GM23338 (cell line): ENCODE measurements at regions not wholly inside any gene's neighbourhood (a gene's known extent, or its start where the extent isn't known, plus 50 kb on each side); places are given as distances from the start of the nearest gene placed in this dataset.

Experiments
- ATAC-seq: fragments of 200-7000 bp; cut with Tn5 transposase; 3 replicates; pipeline ENCODE4 v1.9.1; 2020
- DNase-seq: peaks from one replicate; pipeline ENCODE4 v3.0.0-alpha.2; 2015; ENCODE audit warnings: low spot score
- H2AFZ ChIP-seq: fragments of 200-600 bp; sonication (generic); 2 replicates; pipeline ENCODE4 v1.8.0; 2016; ENCODE audit warnings: antibody characterized with exemption, mild to moderate bottlenecking, moderate library complexity
- H3F3A ChIP-seq: fragments of 200-600 bp; sonication (generic); replicated peaks from 2 replicates; pipeline ENCODE4 v1.8.0; 2017; ENCODE audit warnings: antibody characterized with exemption, mixed run types, low read depth
- H3K27ac ChIP-seq: fragments of 200-600 bp; sonication (generic); 2 replicates; pipeline ENCODE4 v1.6.1; 2016; ENCODE audit warnings: low read depth
- H3K27me3 ChIP-seq: fragments of 200-600 bp; sonication (generic); 2 replicates; pipeline ENCODE4 v1.8.0; 2016; ENCODE audit warnings: mild to moderate bottlenecking, mixed run types, moderate library complexity; ENCODE audit not compliant: insufficient read depth
- H3K36me3 ChIP-seq: fragments of 200-600 bp; sonication (generic); 2 replicates; pipeline ENCODE4 v1.8.0; 2016; ENCODE audit warnings: mild to moderate bottlenecking; ENCODE audit not compliant: insufficient read depth
- H3K4me1 ChIP-seq: fragments of 200-600 bp; sonication (generic); 2 replicates; pipeline ENCODE4 v1.8.0; 2016; ENCODE audit warnings: mild to moderate bottlenecking, moderate library complexity; ENCODE audit not compliant: insufficient read depth
- H3K4me2 ChIP-seq: fragments of 200-600 bp; sonication (generic); 2 replicates; pipeline ENCODE4 v1.7.1; 2017; ENCODE audit warnings: mixed run types
- H3K4me3 ChIP-seq: fragments of 200-600 bp; sonication (generic); 2 replicates; pipeline ENCODE4 v1.6.1; 2016; ENCODE audit warnings: mixed run types
- H3K79me2 ChIP-seq: fragments of 200-600 bp; sonication (generic); replicated peaks from 2 replicates; pipeline ENCODE4 v1.8.0; 2017; ENCODE audit warnings: mild to moderate bottlenecking; ENCODE audit not compliant: insufficient read depth
- H3K9me2 ChIP-seq: fragments of 200-600 bp; sonication (generic); 2 replicates; pipeline ENCODE4 v1.8.0; 2017; ENCODE audit not compliant: insufficient read depth
- H4K20me1 ChIP-seq: fragments of 200-600 bp; sonication (generic); replicated peaks from 2 replicates; pipeline ENCODE4 v1.8.0; 2017; ENCODE audit warnings: mild to moderate bottlenecking; ENCODE audit not compliant: insufficient read depth
- H3K27ac Mint-ChIP-seq: 2 replicates; pipeline ENCODE4 v1.8.0; 2020; ENCODE audit warnings: inconsistent platforms, mild to moderate bottlenecking, moderate library complexity, mixed read lengths
- H3K27me3 Mint-ChIP-seq: 3 replicates; pipeline ENCODE4 v1.8.0; 2022; ENCODE audit warnings: low read depth, mild to moderate bottlenecking, moderate library complexity, mixed read lengths, inconsistent platforms; ENCODE audit not compliant: insufficient read depth, poor library complexity
- H3K36me3 Mint-ChIP-seq: 3 replicates; pipeline ENCODE4 v1.8.0; 2021; ENCODE audit warnings: low read depth, mild to moderate bottlenecking, inconsistent platforms, moderate library complexity, mixed read lengths
- H3K4me1 Mint-ChIP-seq: 3 replicates; pipeline ENCODE4 v1.8.0; 2020; ENCODE audit warnings: mild to moderate bottlenecking, inconsistent platforms, mixed read lengths
- H3K4me3 Mint-ChIP-seq: 3 replicates; pipeline ENCODE4 v1.8.0; 2021; ENCODE audit warnings: moderate library complexity, mild to moderate bottlenecking, inconsistent platforms, mixed read lengths
- H3K9me3 Mint-ChIP-seq: 3 replicates; pipeline ENCODE4 v1.8.0; 2020; ENCODE audit warnings: moderate library complexity, mild to moderate bottlenecking, inconsistent platforms, mixed read lengths
- CREB1 ChIP-seq: fragments of 250-450 bp; sonication (Bioruptor Pico); IDR thresholded peaks from 2 replicates; pipeline ENCODE4 v1.5.0; 2020; ENCODE audit warnings: low read depth, mild to moderate bottlenecking, moderate library complexity
- EZH2 ChIP-seq: fragments of 200-600 bp; sonication (generic); IDR thresholded peaks from one replicate; pipeline ENCODE4 v1.8.0; 2017; ENCODE audit warnings: antibody characterized with exemption, mild to moderate bottlenecking, low read depth; ENCODE audit not compliant: unreplicated experiment
- EZH2phosphoT487 ChIP-seq: fragments of 200-600 bp; sonication (generic); IDR thresholded peaks from one replicate; pipeline ENCODE4 v1.8.1; 2018; ENCODE audit warnings: antibody characterized with exemption; ENCODE audit not compliant: unreplicated experiment
- JUNB ChIP-seq: IDR thresholded peaks from one replicate; pipeline ENCODE4 v1.6.1; 2016; ENCODE audit warnings: antibody characterized with exemption; ENCODE audit not compliant: unreplicated experiment
- NANOG ChIP-seq: IDR thresholded peaks from 2 replicates; pipeline ENCODE4 v1.6.1; 2016; ENCODE audit warnings: antibody characterized with exemption, borderline replicate concordance
- POLR2AphosphoS5 ChIP-seq: IDR thresholded peaks from 2 replicates; pipeline ENCODE4 v1.6.1; 2016; ENCODE audit warnings: antibody characterized with exemption, low read depth
- STAT1 ChIP-seq: IDR thresholded peaks from one replicate; pipeline ENCODE4 v1.6.1; 2016; ENCODE audit warnings: antibody characterized with exemption; ENCODE audit not compliant: unreplicated experiment
- ZNF114 ChIP-seq: fragments of 250-450 bp; sonication (Bioruptor Pico); IDR thresholded peaks from 2 replicates; pipeline ENCODE4 v1.5.0; 2020; ENCODE audit warnings: mild to moderate bottlenecking, moderate library complexity
- ZNF331 ChIP-seq: fragments of 250-450 bp; sonication (Bioruptor Pico); IDR thresholded peaks from 2 replicates; pipeline ENCODE4 v1.5.0; 2020; ENCODE audit warnings: low read depth, mild to moderate bottlenecking, moderate library complexity
- TF ChIP-seq, protein P1 (sequence below): IDR thresholded peaks from 2 replicates; pipeline ENCODE4 v1.6.1; 2016; ENCODE audit warnings: antibody characterized with exemption
- TF ChIP-seq, protein P2 (sequence below), 2 experiments: fragments of 200-600 bp in 1 of 2; sonication (generic) in 1 of 2; conservative IDR thresholded peaks; 2 replicates each; pipeline versions ENCODE4 v1.5.1 to v1.6.1; 2016 to 2017; ENCODE audit warnings: antibody characterized with exemption in 2 of 2, low read depth in 2 of 2, mild to moderate bottlenecking in 2 of 2, moderate library complexity in 1 of 2
- TF ChIP-seq, protein P3 (sequence below): fragments of 250-450 bp; sonication (Bioruptor Pico); IDR thresholded peaks from 2 replicates; pipeline ENCODE4 v1.5.0; 2020; ENCODE audit warnings: mild to moderate bottlenecking, moderate library complexity
- TF ChIP-seq, protein P4 (sequence below): IDR thresholded peaks from one replicate; pipeline ENCODE4 v1.6.1; 2018; ENCODE audit warnings: antibody characterized with exemption; ENCODE audit not compliant: unreplicated experiment

DNA sequence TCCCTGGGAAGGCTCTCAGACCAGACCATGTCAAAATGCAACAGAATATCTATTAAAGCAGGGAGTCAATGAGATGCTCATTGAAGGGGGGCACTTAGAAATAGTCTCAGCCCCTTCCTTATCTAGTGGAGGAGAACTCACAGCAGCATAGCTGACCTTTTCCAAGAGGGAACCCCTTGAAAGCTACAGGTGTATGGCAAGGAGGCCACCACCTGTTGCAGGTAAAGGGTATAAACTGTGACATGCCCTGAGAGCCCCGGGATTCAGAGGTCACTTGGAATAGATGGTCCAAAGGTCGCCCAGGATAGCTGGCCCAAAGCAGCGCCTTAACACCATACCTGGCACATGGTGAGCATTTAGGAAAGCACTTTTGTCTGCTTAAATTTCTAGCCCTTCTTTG is 120.2 kb upstream of the RPL38 start:
- ATAC-seq (no peak), DNase-seq (no peak)
- no peak overlapping the region for H3K27ac ChIP-seq
- Mint-ChIP-seq H3K27me3 (peaks cover 3% of the 10 kb centered on the region), H3K36me3 (no peaks in the 10 kb centered on the region), H3K27ac (no peak overlapping the region), H3K4me1 (no peaks in the 10 kb centered on the region; the same call in 2 of the 3 replicates), H3K9me3 (peaks cover 11% of the 10 kb centered on the region), H3K4me3 (no peak overlapping the region)
- H3K9me2 ChIP-seq = no peaks in the 10 kb centered on the region
- H3K4me1 ChIP-seq = no peaks in the 10 kb centered on the region
- H4K20me1 ChIP-seq = no peaks in the 10 kb centered on the region
- no peak overlapping the region for H3K4me2 ChIP-seq
- H3K36me3 ChIP-seq = no peaks in the 10 kb centered on the region
- H2AFZ ChIP-seq = no peak overlapping the region
- TF ChIP-seq ZNF114 (CRISPR knock-in tag) (no peak), NANOG (no peak), EZH2 (no peak), CREB1 (CRISPR knock-in tag) (no peak), STAT1 (no peak), JUNB (no peak), EZH2phosphoT487 (no peak), ZNF331 (CRISPR knock-in tag) (no peak), POLR2AphosphoS5 (no peak)
- TF ChIP-seq, protein P1, sequence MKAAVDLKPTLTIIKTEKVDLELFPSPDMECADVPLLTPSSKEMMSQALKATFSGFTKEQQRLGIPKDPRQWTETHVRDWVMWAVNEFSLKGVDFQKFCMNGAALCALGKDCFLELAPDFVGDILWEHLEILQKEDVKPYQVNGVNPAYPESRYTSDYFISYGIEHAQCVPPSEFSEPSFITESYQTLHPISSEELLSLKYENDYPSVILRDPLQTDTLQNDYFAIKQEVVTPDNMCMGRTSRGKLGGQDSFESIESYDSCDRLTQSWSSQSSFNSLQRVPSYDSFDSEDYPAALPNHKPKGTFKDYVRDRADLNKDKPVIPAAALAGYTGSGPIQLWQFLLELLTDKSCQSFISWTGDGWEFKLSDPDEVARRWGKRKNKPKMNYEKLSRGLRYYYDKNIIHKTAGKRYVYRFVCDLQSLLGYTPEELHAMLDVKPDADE = no peak
- TF ChIP-seq, protein P2, sequence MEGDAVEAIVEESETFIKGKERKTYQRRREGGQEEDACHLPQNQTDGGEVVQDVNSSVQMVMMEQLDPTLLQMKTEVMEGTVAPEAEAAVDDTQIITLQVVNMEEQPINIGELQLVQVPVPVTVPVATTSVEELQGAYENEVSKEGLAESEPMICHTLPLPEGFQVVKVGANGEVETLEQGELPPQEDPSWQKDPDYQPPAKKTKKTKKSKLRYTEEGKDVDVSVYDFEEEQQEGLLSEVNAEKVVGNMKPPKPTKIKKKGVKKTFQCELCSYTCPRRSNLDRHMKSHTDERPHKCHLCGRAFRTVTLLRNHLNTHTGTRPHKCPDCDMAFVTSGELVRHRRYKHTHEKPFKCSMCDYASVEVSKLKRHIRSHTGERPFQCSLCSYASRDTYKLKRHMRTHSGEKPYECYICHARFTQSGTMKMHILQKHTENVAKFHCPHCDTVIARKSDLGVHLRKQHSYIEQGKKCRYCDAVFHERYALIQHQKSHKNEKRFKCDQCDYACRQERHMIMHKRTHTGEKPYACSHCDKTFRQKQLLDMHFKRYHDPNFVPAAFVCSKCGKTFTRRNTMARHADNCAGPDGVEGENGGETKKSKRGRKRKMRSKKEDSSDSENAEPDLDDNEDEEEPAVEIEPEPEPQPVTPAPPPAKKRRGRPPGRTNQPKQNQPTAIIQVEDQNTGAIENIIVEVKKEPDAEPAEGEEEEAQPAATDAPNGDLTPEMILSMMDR (conservative IDR thresholded peaks at IDR 0.05; ENCODE audit: low read depth in 2 of 2) = no peak
- TF ChIP-seq, protein P3, sequence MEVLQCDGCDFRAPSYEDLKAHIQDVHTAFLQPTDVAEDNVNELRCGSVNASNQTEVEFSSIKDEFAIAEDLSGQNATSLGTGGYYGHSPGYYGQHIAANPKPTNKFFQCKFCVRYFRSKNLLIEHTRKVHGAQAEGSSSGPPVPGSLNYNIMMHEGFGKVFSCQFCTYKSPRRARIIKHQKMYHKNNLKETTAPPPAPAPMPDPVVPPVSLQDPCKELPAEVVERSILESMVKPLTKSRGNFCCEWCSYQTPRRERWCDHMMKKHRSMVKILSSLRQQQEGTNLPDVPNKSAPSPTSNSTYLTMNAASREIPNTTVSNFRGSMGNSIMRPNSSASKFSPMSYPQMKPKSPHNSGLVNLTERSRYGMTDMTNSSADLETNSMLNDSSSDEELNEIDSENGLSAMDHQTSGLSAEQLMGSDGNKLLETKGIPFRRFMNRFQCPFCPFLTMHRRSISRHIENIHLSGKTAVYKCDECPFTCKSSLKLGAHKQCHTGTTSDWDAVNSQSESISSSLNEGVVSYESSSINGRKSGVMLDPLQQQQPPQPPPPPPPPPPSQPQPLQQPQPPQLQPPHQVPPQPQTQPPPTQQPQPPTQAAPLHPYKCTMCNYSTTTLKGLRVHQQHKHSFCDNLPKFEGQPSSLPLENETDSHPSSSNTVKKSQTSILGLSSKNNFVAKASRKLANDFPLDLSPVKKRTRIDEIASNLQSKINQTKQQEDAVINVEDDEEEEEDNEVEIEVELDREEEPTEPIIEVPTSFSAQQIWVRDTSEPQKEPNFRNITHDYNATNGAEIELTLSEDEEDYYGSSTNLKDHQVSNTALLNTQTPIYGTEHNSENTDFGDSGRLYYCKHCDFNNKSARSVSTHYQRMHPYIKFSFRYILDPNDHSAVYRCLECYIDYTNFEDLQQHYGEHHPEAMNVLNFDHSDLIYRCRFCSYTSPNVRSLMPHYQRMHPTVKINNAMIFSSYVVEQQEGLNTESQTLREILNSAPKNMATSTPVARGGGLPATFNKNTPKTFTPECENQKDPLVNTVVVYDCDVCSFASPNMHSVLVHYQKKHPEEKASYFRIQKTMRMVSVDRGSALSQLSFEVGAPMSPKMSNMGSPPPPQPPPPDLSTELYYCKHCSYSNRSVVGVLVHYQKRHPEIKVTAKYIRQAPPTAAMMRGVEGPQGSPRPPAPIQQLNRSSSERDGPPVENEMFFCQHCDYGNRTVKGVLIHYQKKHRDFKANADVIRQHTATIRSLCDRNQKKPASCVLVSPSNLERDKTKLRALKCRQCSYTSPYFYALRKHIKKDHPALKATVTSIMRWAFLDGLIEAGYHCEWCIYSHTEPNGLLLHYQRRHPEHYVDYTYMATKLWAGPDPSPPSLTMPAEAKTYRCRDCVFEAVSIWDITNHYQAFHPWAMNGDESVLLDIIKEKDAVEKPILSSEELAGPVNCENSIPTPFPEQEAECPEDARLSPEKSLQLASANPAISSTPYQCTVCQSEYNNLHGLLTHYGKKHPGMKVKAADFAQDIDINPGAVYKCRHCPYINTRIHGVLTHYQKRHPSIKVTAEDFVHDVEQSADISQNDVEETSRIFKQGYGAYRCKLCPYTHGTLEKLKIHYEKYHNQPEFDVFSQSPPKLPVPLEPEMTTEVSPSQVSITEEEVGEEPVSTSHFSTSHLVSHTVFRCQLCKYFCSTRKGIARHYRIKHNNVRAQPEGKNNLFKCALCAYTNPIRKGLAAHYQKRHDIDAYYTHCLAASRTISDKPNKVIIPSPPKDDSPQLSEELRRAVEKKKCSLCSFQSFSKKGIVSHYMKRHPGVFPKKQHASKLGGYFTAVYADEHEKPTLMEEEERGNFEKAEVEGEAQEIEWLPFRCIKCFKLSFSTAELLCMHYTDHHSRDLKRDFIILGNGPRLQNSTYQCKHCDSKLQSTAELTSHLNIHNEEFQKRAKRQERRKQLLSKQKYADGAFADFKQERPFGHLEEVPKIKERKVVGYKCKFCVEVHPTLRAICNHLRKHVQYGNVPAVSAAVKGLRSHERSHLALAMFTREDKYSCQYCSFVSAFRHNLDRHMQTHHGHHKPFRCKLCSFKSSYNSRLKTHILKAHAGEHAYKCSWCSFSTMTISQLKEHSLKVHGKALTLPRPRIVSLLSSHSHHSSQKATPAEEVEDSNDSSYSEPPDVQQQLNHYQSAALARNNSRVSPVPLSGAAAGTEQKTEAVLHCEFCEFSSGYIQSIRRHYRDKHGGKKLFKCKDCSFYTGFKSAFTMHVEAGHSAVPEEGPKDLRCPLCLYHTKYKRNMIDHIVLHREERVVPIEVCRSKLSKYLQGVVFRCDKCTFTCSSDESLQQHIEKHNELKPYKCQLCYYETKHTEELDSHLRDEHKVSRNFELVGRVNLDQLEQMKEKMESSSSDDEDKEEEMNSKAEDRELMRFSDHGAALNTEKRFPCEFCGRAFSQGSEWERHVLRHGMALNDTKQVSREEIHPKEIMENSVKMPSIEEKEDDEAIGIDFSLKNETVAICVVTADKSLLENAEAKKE (CRISPR knock-in tag) = no peak
- TF ChIP-seq, protein P4, sequence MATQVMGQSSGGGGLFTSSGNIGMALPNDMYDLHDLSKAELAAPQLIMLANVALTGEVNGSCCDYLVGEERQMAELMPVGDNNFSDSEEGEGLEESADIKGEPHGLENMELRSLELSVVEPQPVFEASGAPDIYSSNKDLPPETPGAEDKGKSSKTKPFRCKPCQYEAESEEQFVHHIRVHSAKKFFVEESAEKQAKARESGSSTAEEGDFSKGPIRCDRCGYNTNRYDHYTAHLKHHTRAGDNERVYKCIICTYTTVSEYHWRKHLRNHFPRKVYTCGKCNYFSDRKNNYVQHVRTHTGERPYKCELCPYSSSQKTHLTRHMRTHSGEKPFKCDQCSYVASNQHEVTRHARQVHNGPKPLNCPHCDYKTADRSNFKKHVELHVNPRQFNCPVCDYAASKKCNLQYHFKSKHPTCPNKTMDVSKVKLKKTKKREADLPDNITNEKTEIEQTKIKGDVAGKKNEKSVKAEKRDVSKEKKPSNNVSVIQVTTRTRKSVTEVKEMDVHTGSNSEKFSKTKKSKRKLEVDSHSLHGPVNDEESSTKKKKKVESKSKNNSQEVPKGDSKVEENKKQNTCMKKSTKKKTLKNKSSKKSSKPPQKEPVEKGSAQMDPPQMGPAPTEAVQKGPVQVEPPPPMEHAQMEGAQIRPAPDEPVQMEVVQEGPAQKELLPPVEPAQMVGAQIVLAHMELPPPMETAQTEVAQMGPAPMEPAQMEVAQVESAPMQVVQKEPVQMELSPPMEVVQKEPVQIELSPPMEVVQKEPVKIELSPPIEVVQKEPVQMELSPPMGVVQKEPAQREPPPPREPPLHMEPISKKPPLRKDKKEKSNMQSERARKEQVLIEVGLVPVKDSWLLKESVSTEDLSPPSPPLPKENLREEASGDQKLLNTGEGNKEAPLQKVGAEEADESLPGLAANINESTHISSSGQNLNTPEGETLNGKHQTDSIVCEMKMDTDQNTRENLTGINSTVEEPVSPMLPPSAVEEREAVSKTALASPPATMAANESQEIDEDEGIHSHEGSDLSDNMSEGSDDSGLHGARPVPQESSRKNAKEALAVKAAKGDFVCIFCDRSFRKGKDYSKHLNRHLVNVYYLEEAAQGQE = no peak
- H3F3A ChIP-seq = no peaks in the 10 kb centered on the region
- no peaks in the 10 kb centered on the region for H3K79me2 ChIP-seq
- no peaks in the 10 kb centered on the region for H3K27me3 ChIP-seq
- no peak overlapping the region for H3K4me3 ChIP-seq
